Prostate gland (tissue), 2 donors: ENCODE measurements at regions not wholly inside any gene's neighbourhood (a gene's known extent, or its start where the extent isn't known, plus 50 kb on each side); places are given as distances from the start of the nearest gene placed in this dataset.
"Not testable (repeated sequence)": the region's sequence is repeated elsewhere in the genome, so short reads cannot be mapped to it uniquely, and the experiment has no call there.

ENCODE experiments used
- DNase-seq: peaks from one replicate; pipeline ENCODE4 v3.0.0-alpha.2; 2019; ENCODE audit warnings: low spot score
- H3K27ac ChIP-seq, 2 donors: fragments of 200-600 bp; sonication (generic); 2 replicates each; pipeline ENCODE4 v1.5.1; 2017 to 2019
- H3K27me3 ChIP-seq: fragments of 200-600 bp; sonication (generic); replicated peaks from 2 replicates; pipeline ENCODE4 v1.5.1; 2019; ENCODE audit not compliant: insufficient read depth
- H3K36me3 ChIP-seq, 2 donors: fragments of 200-600 bp; sonication (generic); 1 replicate in 1 of 2; 2 replicates in 1 of 2; pipeline versions ENCODE4 v1.5.1 to v1.8.1; 2017 to 2019
- H3K4me1 ChIP-seq: fragments of 200-600 bp; sonication (generic); replicated peaks from 2 replicates; pipeline ENCODE4 v1.5.1; 2019
- H3K4me3 ChIP-seq, 2 donors: fragments of 200-600 bp; sonication (generic); 2 replicates each; pipeline ENCODE4 v1.5.1; 2017 to 2019
- H3K9me3 ChIP-seq: fragments of 200-600 bp; sonication (generic); 2 replicates; pipeline ENCODE4 v1.5.1; 2017
- POLR2A ChIP-seq: fragments of 450-650 bp; IDR thresholded peaks from one replicate; pipeline ENCODE4 v1.6.1; 2016; ENCODE audit warnings: antibody characterized with exemption, mild to moderate bottlenecking
- POLR2AphosphoS5 ChIP-seq: sonication (generic); formaldehyde crosslinking; IDR thresholded peaks from one replicate; pipeline ENCODE4 v1.6.1; 2017; ENCODE audit warnings: antibody characterized with exemption
- WGBS: methylation state at CpG from one replicate; pipeline ENCODE4 v1.1.5; 2018; 5-methylcytosine and 5-hydroxymethylcytosine counted together
- intact Hi-C: fragments of 100-400 bp; cut with DNase I; formaldehyde crosslinking; loops from one replicate; pipeline ENCODE4 v1.14.2; 2022
- TF ChIP-seq, protein P1 (sequence below), 4 experiments: fragments of 200-600 bp in 2 of 4; fragments of 450-650 bp in 2 of 4; sonication (generic) in 2 of 4; IDR thresholded peaks; 1 replicate in 3 of 4; 2 replicates in 1 of 4; pipeline ENCODE4 v1.5.1; 2016 to 2019; ENCODE audit warnings: antibody characterized with exemption in 4 of 4, mild to moderate bottlenecking in 2 of 4, moderate library complexity in 2 of 4

DNA sequence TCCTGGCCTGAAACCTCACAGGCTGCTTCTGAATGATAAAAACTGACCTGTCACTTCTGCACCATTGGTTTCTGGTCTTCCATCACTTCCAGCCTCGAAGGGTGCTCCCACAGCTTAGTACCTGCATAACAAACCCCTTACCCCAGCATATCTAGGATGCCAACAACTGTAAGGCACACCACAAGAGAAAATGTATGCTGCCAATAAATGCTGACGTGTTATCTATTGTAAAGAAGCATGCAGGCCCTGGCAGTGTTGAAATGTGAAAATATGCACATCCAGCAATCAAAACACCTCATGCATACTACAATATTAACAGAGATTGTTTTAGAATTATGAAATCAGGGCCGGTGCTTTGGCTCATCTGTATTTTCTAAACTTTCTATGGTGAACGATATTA is 242.0 kb upstream of the NSMCE3 start:
- WGBS = 78% methylated on average over 4 of the region's 4 CpGs
- Histone ChIP-seq H3K4me1 (no peaks in the 10 kb centered on the region), H3K27me3 (no peaks in the 10 kb centered on the region), H3K36me3 (no peaks in the 10 kb centered on the region), H3K9me3 (no peaks in the 10 kb centered on the region), H3K4me3 (no peak overlapping the region), H3K27ac (no peak overlapping the region)
- TF ChIP-seq, protein P1, sequence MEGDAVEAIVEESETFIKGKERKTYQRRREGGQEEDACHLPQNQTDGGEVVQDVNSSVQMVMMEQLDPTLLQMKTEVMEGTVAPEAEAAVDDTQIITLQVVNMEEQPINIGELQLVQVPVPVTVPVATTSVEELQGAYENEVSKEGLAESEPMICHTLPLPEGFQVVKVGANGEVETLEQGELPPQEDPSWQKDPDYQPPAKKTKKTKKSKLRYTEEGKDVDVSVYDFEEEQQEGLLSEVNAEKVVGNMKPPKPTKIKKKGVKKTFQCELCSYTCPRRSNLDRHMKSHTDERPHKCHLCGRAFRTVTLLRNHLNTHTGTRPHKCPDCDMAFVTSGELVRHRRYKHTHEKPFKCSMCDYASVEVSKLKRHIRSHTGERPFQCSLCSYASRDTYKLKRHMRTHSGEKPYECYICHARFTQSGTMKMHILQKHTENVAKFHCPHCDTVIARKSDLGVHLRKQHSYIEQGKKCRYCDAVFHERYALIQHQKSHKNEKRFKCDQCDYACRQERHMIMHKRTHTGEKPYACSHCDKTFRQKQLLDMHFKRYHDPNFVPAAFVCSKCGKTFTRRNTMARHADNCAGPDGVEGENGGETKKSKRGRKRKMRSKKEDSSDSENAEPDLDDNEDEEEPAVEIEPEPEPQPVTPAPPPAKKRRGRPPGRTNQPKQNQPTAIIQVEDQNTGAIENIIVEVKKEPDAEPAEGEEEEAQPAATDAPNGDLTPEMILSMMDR (IDR thresholded peaks at IDR 0.05) = no peak
- no peak for TF ChIP-seq POLR2A
- no peak for TF ChIP-seq POLR2AphosphoS5
- DNase-seq = no peak
- intact Hi-C loops = no loop called here

DNA sequence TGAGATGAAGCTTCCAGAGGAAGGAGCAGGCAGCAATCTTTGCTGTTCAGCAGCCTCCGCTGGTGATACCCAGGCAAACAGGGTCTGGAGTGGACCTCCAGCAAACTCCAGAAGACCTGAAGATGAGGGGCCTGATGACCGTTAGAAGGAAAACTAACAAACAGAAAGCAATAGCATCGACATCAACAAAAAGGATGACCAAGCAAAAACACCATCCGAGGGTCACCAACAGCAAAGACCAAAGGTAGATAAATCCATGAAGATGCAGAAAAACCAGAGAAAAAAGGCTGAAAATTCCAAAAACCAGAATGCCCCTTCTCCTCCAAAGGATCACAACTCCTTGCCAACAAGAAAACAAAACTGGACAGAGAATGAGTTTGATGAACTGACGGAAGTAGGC is 235.9 kb upstream of the NSMCE3 start:
- H3K9me3 ChIP-seq, intact Hi-C loops, H3K27ac ChIP-seq, H3K27me3 ChIP-seq, H3K4me1 ChIP-seq, DNase-seq, H3K36me3 ChIP-seq, H3K4me3 ChIP-seq: not testable (repeated sequence)
- 97% methylated on average over 5 of the region's 5 CpGs for WGBS

DNA sequence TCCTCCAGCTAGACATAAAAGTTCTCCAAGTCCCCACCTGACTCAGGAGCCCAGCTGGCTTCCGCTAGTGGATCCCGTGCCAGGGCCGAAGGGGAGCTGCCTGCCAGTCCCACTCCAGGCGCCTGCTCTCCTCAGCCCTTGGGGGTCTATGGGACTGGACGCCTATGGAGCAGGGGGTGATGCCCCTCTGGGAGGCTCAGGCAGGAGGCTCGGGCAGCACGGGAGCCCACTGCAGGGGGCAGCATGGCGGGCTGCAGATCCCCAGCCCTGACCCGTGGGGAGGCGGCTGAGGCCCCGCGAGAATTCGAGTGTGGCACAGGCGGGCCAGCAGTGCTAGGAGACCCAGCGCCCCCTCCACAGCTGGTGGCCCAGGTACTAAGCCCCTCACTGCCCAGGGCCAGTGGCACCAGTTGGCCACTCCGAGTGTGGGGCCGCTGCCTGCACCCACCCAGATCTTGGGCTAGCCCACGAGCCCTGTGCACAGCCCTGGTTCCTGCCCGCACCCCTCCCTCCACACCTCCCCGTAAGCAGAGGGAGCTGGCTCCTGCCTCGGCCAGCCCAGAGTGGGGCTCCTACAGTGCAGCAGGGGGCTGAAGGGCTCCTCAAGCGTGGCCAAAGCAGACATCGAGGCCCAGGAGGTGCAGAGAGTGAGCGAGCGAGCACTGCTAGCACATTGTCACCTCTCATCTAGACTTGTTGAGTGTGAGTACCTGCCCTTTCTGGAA is 221.3 kb upstream of the NSMCE3 start:
- intact Hi-C loops = no loop called here
- H3K9me3 ChIP-seq = no peaks in the 10 kb centered on the region
- 96% methylated on average over 20 of the region's 25 CpGs for WGBS
- H3K27me3 ChIP-seq = no peaks in the 10 kb centered on the region
- no peaks in the 10 kb centered on the region for H3K4me1 ChIP-seq
- H3K27ac ChIP-seq = no peak overlapping the region
- TF ChIP-seq POLR2AphosphoS5 = no peak
- TF ChIP-seq, protein P1 (IDR thresholded peaks at IDR 0.05) = no peak
- no peak for TF ChIP-seq POLR2A
- no peaks in the 10 kb centered on the region for H3K36me3 ChIP-seq
- DNase-seq = no peak
- no peak overlapping the region for H3K4me3 ChIP-seq

DNA sequence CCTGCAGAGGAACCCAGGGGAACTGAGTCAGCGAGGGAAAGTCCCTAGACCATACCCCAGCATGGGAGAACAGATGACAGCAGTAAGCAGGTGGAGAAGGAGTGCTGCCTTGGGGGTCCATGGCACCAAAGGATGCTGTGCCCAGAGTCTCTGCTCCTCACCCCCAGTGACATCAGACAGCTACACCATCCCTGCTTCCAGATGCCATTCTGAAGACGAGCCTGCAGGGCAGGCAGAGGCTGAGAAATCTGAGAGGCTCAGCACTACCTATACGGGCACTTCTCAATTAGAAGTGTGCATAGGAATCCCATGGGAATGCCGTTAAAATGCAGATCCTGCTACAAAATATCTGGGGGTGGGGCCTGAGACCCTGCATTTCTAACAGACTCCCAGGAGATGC is 211.3 kb upstream of the NSMCE3 start:
- intact Hi-C loops = no loop called here
- no peaks in the 10 kb centered on the region for H3K27me3 ChIP-seq
- WGBS = 71% methylated on average over 4 of the region's 4 CpGs
- no peaks in the 10 kb centered on the region for H3K9me3 ChIP-seq
- no peaks in the 10 kb centered on the region for H3K36me3 ChIP-seq
- DNase-seq = no peak
- no peak overlapping the region for H3K4me3 ChIP-seq
- H3K27ac ChIP-seq = no peak overlapping the region
- TF ChIP-seq POLR2A (no peak), POLR2AphosphoS5 (no peak)
- TF ChIP-seq, protein P1 (IDR thresholded peaks at IDR 0.05) = no peak
- no peaks in the 10 kb centered on the region for H3K4me1 ChIP-seq

DNA sequence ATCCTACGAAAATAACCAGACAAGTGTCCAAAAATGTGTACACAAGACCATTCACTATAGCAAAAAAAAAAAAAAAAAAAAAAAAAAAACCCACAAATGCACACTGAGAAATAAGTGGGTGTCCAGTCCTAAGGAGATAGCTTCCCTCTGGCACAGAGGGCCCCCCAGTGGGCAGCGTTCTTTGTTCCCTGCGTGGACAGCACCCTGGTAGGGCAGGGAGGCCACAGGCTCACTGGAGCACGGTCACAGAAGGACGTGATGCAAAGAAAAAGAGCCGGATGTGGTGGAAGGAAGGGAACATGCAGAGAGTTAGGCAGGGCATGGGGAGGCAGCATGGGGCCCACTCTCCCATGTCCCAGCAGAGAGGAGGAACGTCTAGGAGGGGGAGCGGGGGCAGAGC is 210.7 kb upstream of the NSMCE3 start:
- TF ChIP-seq POLR2A (no peak), POLR2AphosphoS5 (no peak)
- TF ChIP-seq, protein P1 (IDR thresholded peaks at IDR 0.05) = no peak
- intact Hi-C loops = no loop called here
- Histone ChIP-seq H3K36me3 (no peaks in the 10 kb centered on the region), H3K4me3 (no peak overlapping the region), H3K27me3 (no peaks in the 10 kb centered on the region), H3K4me1 (no peaks in the 10 kb centered on the region), H3K9me3 (no peaks in the 10 kb centered on the region), H3K27ac (no peak overlapping the region)
- WGBS = 59% methylated on average over 8 of the region's 8 CpGs
- no peak for DNase-seq
